ENCODE measurements at regions not wholly inside any gene's neighbourhood (a gene's known extent, or its start where the extent isn't known, plus 50 kb on each side); places are given as distances from the start of the nearest gene placed in this dataset.

GRCh38 chr2:38484957-38485356 lies 107.9 kb upstream of the ATL2 start:
- CTCF ChIA-PET = no interaction called here
- no peak for DNase-seq (ENCODE audit: low read depth, low spot score)
- no peak for FAIRE-seq

More at GRCh38 chr2:38484957-38485356, 107.9 kb upstream of the ATL2 start:
- H3K36me3 ChIP-seq (ENCODE audit: control insufficient read depth in 2 of 2, extremely low read depth in 1 of 2, insufficient read depth in 2 of 2, low read length in 2 of 2) = no peaks in the 10 kb centered on the region
- no TSS peak for BruUV-seq (replicated peaks)
- no peak overlapping the region for H3K27ac ChIP-seq (ENCODE audit: insufficient read depth, low read depth, low read length)
- no peaks in the 10 kb centered on the region for H3K9me1 ChIP-seq (replicated peaks; ENCODE audit: control insufficient read depth, extremely low read depth, insufficient read depth, low read length)
- peaks cover 0 to 2% of the 10 kb centered on the region in 2 experiments for H3K27me3 ChIP-seq (ENCODE audit: control insufficient read depth in 2 of 2, insufficient read depth in 2 of 2, low read length in 2 of 2)
- H3K4me3 ChIP-seq (replicated peaks in 1 of 3; ENCODE audit: insufficient read depth in 1 of 3, low read depth in 1 of 3, low read length in 3 of 3) = no peak overlapping the region
- H4K20me1 ChIP-seq (replicated peaks; ENCODE audit: control insufficient read depth, extremely low read depth, insufficient read depth, low read length) = no peaks in the 10 kb centered on the region
- no peak overlapping the region for H3K9ac ChIP-seq (replicated peaks; ENCODE audit: extremely low read depth, insufficient read depth, low read length)
- intact Hi-C loops (cut with micrococcal nuclease) (no loop called here), dilution Hi-C loops (cut with MboI; ENCODE audit: extremely low pct_ligation_motif_present, low sequenced_read_pairs) (no loop called here)
- no peaks in the 10 kb centered on the region for H3K79me2 ChIP-seq (ENCODE audit: control insufficient read depth, insufficient read depth, low read length)
- H3K4me2 ChIP-seq (ENCODE audit: insufficient read depth, low read length) = no peak overlapping the region
- TF ChIP-seq EZH2 (IDR thresholded peaks at IDR 0.05; ENCODE audit: borderline replicate concordance, low read depth, low read length, severe bottlenecking) (no peak), GATA2 (IDR thresholded peaks at IDR 0.05; ENCODE audit: insufficient read depth, insufficient read length, low read depth, low read length) (no peak), POLR2A (IDR thresholded peaks at IDR 0.05; ENCODE audit: low read depth, low read length) (no peak), MAX (IDR thresholded peaks at IDR 0.05; ENCODE audit: insufficient read depth, insufficient read length) (no peak), POLR2AphosphoS5 (IDR thresholded peaks at IDR 0.05; ENCODE audit: insufficient read depth, low read depth, low read length) (no peak), FOS (IDR thresholded peaks at IDR 0.05; ENCODE audit: borderline replicate concordance, insufficient read depth, low read length) (no peak), MYC (IDR thresholded peaks at IDR 0.05; ENCODE audit: low read depth, low read length) (no peak), JUN (IDR thresholded peaks at IDR 0.05; ENCODE audit: borderline replicate concordance, insufficient read depth, insufficient read length, low read depth) (no peak), CTCF (IDR thresholded peaks at IDR 0.05; ENCODE audit: extremely low read depth in 1 of 2, insufficient read depth in 1 of 2, low read depth in 1 of 2, low read length in 2 of 2) (no peak)
- no peaks in the 10 kb centered on the region for H3K9me3 ChIP-seq (replicated peaks; ENCODE audit: control insufficient read depth, insufficient read depth, low read length)
- POLR2A ChIA-PET = no interaction called here
- no peak overlapping the region for H2AFZ ChIP-seq (ENCODE audit: low read depth, low read length)
- H3K4me1 ChIP-seq (ENCODE audit: control insufficient read depth, extremely low read depth, insufficient read depth, low read length) = no peaks in the 10 kb centered on the region
